Epithelial cell of esophagus (primary cell): ENCODE measurements at regions not wholly inside any gene's neighbourhood (a gene's known extent, or its start where the extent isn't known, plus 50 kb on each side); places are given as distances from the start of the nearest gene placed in this dataset.
"Not testable (repeated sequence)": the region's sequence is repeated elsewhere in the genome, so short reads cannot be mapped to it uniquely, and the experiment has no call there.

Source experiments
- DNase-seq: peaks from one replicate; pipeline ENCODE4 v3.0.0; 2010; ENCODE audit warnings: low read depth
- H3K4me3 ChIP-seq: 2 replicates; pipeline ENCODE4 v1.5.1; 2011; ENCODE audit warnings: mild to moderate bottlenecking, low read length, control low read depth
- CTCF ChIP-seq: IDR thresholded peaks from 2 replicates; pipeline ENCODE4 v1.5.1; 2011; ENCODE audit warnings: low read depth, mild to moderate bottlenecking, low read length, control low read depth, inconsistent platforms; ENCODE audit not compliant: insufficient read depth; ENCODE audit errors: missing control alignments

GRCh38 chr15:75792236-75792635 is 51.0 kb upstream of the UBE2Q2 start:
- not testable (repeated sequence) for DNase-seq, H3K4me3 ChIP-seq

GRCh38 chr15:75791337-75791713 is 51.9 kb upstream of the UBE2Q2 start:
- no peak for DNase-seq
- no peak for TF ChIP-seq CTCF
- no peak overlapping the region for H3K4me3 ChIP-seq

- no peak for TF ChIP-seq CTCF
- peak; percentile 5 for DNase-seq
- H3K4me3 ChIP-seq, result no peak overlapping the region
These were observed 52.5 kb upstream of the UBE2Q2 start for GRCh38 chr15:75790631-75791336.

GRCh38 chr15:75786575-75786947 is 56.7 kb upstream of the UBE2Q2 start:
- DNase-seq, result no peak
- no peak overlapping the region for H3K4me3 ChIP-seq
- no peak for TF ChIP-seq CTCF

GRCh38 chr15:75785771-75786574 is 57.3 kb upstream of the UBE2Q2 start:
- DNase-seq, result no peak
- peak; percentile 2 for TF ChIP-seq CTCF

DNA sequence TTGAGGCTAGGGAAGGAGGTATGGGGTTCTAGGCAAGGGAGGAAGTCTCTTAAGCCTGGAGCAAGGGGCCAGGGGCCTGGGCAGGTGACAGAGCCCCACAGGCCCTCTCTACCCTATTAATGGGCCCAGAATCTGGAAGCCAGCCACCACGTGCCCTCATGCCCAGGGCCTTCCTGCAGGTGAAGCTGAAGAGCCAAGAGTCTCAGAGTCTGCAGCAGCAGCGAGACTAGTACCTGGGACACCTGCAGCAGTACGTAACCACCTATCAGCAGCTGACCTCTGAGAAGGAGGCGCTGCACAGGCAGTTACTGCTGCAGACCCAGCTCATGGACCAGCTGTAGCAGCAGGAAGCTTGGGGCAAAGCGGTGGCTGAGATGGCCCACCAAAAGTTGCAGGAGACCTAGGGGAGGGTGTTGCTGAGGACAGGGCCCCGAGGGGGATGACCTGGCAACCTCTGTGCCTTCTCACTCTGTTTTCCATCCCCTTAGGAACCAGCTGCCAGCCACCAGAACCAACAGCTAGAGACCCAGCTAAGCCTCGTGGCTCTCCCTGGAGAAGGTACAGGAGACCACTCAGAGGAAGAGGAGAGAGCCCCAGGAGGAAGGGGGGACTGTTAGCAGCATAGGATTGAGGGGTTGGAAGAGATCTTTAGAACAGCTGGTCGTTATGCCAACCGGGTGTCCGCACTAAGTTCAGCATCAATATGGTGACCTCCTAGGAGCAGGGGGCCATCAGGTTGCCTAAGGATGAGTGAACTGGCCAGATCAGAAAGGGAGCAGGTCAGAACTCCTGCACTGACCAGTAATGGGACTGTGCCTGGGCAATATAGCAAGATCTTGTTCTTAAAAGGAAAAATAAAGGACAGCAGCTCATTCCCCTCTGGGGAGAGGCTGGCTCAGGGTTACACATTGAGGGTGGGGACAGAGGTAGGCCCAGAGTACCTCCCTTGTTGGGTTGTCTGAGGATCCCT is 58.5 kb upstream of the UBE2Q2 start:
- DNase-seq, H3K4me3 ChIP-seq: not testable (repeated sequence)

More at GRCh38 chr15:75785771-75786574, 57.3 kb upstream of the UBE2Q2 start:
- H3K4me3 ChIP-seq, result no peak overlapping the region

DNA sequence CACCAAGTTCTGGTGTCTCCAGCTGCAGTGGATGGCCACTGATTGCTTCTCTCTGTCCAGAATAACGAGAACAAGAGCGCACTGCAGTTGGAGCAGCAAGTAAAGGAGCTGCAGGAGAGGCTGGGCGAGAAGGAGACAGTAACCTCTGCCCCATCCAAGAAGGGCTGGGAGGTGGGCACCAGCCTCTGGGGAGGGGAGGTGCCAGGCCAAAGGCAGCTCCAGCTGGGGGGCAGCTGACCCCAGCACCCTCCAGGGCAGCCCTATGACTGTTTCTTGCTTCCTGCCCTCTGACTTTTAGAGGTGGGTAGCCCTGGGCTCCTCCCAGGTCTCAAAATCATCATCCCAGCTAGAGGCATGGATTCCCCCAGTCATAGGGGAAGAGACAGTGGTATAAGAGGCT is 59.7 kb upstream of the UBE2Q2 start:
- not testable (repeated sequence) for DNase-seq, H3K4me3 ChIP-seq

DNA sequence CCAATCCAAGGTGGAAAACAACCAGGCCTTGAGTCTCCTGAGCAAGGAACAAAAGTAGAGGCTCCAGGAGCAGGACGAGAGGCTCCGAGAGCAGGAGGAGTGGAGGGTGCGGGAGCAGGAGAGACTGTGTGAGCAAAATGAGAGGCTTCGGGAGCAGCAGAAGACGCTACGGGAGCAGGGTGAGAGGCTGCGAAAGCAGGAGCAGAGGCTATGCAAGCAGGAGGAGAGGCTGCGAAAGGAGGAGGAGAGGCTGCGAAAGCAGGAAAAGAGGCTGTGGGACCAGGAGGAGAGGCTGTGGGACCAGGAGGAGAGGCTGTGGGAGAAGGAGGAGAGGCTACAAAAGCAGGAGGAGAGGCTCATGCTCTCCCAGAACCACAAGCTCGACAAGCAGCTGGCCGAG is 60.3 kb upstream of the UBE2Q2 start:
- no peak overlapping the region for H3K4me3 ChIP-seq
- no peak for TF ChIP-seq CTCF
- DNase-seq, result no peak

- DNase-seq, result not testable (repeated sequence)
These were observed 62.3 kb upstream of the UBE2Q2 start for GRCh38 chr15:75780995-75781394.

More at GRCh38 chr15:75780995-75781394, 62.3 kb upstream of the UBE2Q2 start:
- H3K4me3 ChIP-seq, result not testable (repeated sequence)
